SK-N-SH (cell line): ENCODE measurements at regions not wholly inside any gene's neighbourhood (a gene's known extent, or its start where the extent isn't known, plus 50 kb on each side); places are given as distances from the start of the nearest gene placed in this dataset.
A peak's percentile ranks its signal among the peaks of the same experiment; 100 is the strongest.

Source experiments
- CTCF ChIA-PET: fragments of 300-600, 350-600 bp; formaldehyde crosslinking; extraction: SDS; loops from one replicate; lab custom pipeline; 2021; lab: Yijun Ruan, JAX
- POLR2A ChIA-PET: fragments of 350-600 bp; sonication (Branson Sonifier 250); formaldehyde crosslinking; extraction: SDS; loops from one replicate; lab custom pipeline; 2020; ENCODE audit warnings: antibody characterized with exemption, inconsistent platforms; lab: Yijun Ruan, JAX
- DNase-seq: peaks from one replicate; pipeline ENCODE4 v3.0.0; 2012
- H2AFZ ChIP-seq: fragments of 200-600 bp; sonication (generic); 2 replicates; pipeline ENCODE4 v1.8.1; 2016; ENCODE audit warnings: antibody characterized with exemption, mild to moderate bottlenecking, low read depth
- H3F3A ChIP-seq: fragments of 200-600 bp; sonication (generic); replicated peaks from 2 replicates; pipeline ENCODE3; 2016; ENCODE audit warnings: antibody characterized with exemption, mild to moderate bottlenecking; ENCODE audit not compliant: insufficient read depth
- H3K27ac ChIP-seq, 2 experiments: fragments of 200-500 bp in 1 of 2; fragments of 200-600 bp in 1 of 2; sonication (Bioruptor generic) in 1 of 2; sonication (generic), shearing (Covaris generic) in 1 of 2; 2 replicates each; pipeline versions ENCODE4 v1.5.1 to v1.6.1; 2014 to 2016; ENCODE audit warnings: low read depth in 2 of 2, inconsistent platforms in 1 of 2, low read length in 1 of 2, mild to moderate bottlenecking in 1 of 2, mixed read lengths in 1 of 2
- H3K27me3 ChIP-seq: fragments of 200-600 bp; sonication (generic), shearing (Covaris generic); 2 replicates; pipeline ENCODE4 v1.6.1; 2016; ENCODE audit warnings: mixed run types; ENCODE audit not compliant: insufficient read depth
- H3K36me3 ChIP-seq, 2 experiments: fragments of 200-500 bp in 1 of 2; fragments of 200-600 bp in 1 of 2; sonication (Bioruptor generic) in 1 of 2; sonication (generic) in 1 of 2; replicated peaks in 1 of 2; 2 replicates each; pipeline versions ENCODE3 to v1.5.1; 2014 to 2016; ENCODE audit warnings: low read length in 1 of 2, mild to moderate bottlenecking in 1 of 2; ENCODE audit not compliant: insufficient read depth in 2 of 2, control insufficient read depth in 1 of 2
- H3K4me1 ChIP-seq, 2 experiments: fragments of 200-500 bp in 1 of 2; fragments of 200-600 bp in 1 of 2; sonication (Bioruptor generic) in 1 of 2; sonication (generic), shearing (Covaris generic) in 1 of 2; 2 replicates each; pipeline versions ENCODE4 v1.5.1 to v1.6.1; 2014 to 2016; ENCODE audit warnings: low read depth in 1 of 2, low read length in 1 of 2, mixed run types in 1 of 2; ENCODE audit not compliant: insufficient read depth in 2 of 2, control insufficient read depth in 1 of 2
- H3K4me2 ChIP-seq: fragments of 200-600 bp; sonication (generic), shearing (Covaris generic); 2 replicates; pipeline ENCODE4 v1.6.1; 2017; ENCODE audit warnings: mixed run types
- H3K4me3 ChIP-seq, 2 experiments: fragments of 200-500 bp in 1 of 2; fragments of 200-600 bp in 1 of 2; sonication (Bioruptor generic) in 1 of 2; sonication (generic), shearing (Covaris generic) in 1 of 2; 2 replicates each; pipeline versions ENCODE4 v1.5.1 to v1.8.1; 2014 to 2016; ENCODE audit warnings: low read depth in 2 of 2, inconsistent platforms in 1 of 2, low read length in 1 of 2, mild to moderate bottlenecking in 1 of 2, mixed read lengths in 1 of 2, moderate library complexity in 1 of 2
- H3K79me2 ChIP-seq: fragments of 200-600 bp; sonication (generic); 2 replicates; pipeline ENCODE4 v1.8.1; 2017; ENCODE audit warnings: mild to moderate bottlenecking; ENCODE audit not compliant: insufficient read depth
- H3K9ac ChIP-seq: fragments of 200-600 bp; sonication (generic); 2 replicates; pipeline ENCODE4 v1.6.1; 2017; ENCODE audit warnings: mixed run types
- H3K9me2 ChIP-seq: fragments of 200-600 bp; sonication (generic); 2 replicates; pipeline ENCODE4 v1.6.1; 2017; ENCODE audit warnings: mixed run types
- H3K9me3 ChIP-seq: fragments of 200-600 bp; sonication (generic); 2 replicates; pipeline ENCODE4 v1.6.1; 2017; ENCODE audit warnings: mixed run types, mild to moderate bottlenecking, moderate library complexity
- H4K20me1 ChIP-seq: fragments of 200-600 bp; sonication (generic); 2 replicates; pipeline ENCODE4 v1.6.1; 2017; ENCODE audit warnings: mild to moderate bottlenecking, mixed run types; ENCODE audit not compliant: insufficient read depth
- CHD2 ChIP-seq: fragments of 150-350 bp; IDR thresholded peaks from 2 replicates; pipeline ENCODE4 v1.6.1; 2018; ENCODE audit warnings: low read length; ENCODE audit not compliant: partially characterized antibody
- ELF1 ChIP-seq: IDR thresholded peaks from 2 replicates; pipeline ENCODE4 v1.4.0; 2012
- EZH2phosphoT487 ChIP-seq: fragments of 200-600 bp; sonication (generic); IDR thresholded peaks from 2 replicates; pipeline ENCODE4 v1.6.1; 2017; ENCODE audit warnings: low read depth, mixed run types, mild to moderate bottlenecking, antibody characterized with exemption, moderate library complexity, borderline replicate concordance
- FOSL2 ChIP-seq: IDR thresholded peaks from 2 replicates; pipeline ENCODE4 v1.4.0; 2012; ENCODE audit warnings: low read depth, mild to moderate bottlenecking, moderate library complexity, borderline replicate concordance
- FOXM1 ChIP-seq: IDR thresholded peaks from 2 replicates; pipeline ENCODE4 v1.4.0; 2012; ENCODE audit warnings: low read depth, mild to moderate bottlenecking
- GABPA ChIP-seq: IDR thresholded peaks from 2 replicates; pipeline ENCODE4 v1.4.0; 2012; ENCODE audit warnings: low read depth, mild to moderate bottlenecking
- GATA2 ChIP-seq: sonication (generic); formaldehyde crosslinking; IDR thresholded peaks from 2 replicates; pipeline ENCODE4 v1.5.0; 2020; ENCODE audit warnings: mild to moderate bottlenecking, missing genetic modification reagents
- MEF2A ChIP-seq: IDR thresholded peaks from 2 replicates; pipeline ENCODE4 v1.4.0; 2012; ENCODE audit warnings: low read depth, borderline replicate concordance
- MXI1 ChIP-seq: IDR thresholded peaks from 2 replicates; pipeline ENCODE4 v1.6.1; 2012; ENCODE audit warnings: mild to moderate bottlenecking, low read depth, low read length, improper control_type of control experiment
- NFIC ChIP-seq: IDR thresholded peaks from 2 replicates; pipeline ENCODE4 v1.4.0; 2012; ENCODE audit warnings: borderline replicate concordance
- POLR2AphosphoS5 ChIP-seq: IDR thresholded peaks from 2 replicates; pipeline ENCODE4 v1.6.1; 2012; ENCODE audit warnings: low read depth, low read length
- RAD21 ChIP-seq: IDR thresholded peaks from 2 replicates; pipeline ENCODE4 v1.6.1; 2012; ENCODE audit warnings: mild to moderate bottlenecking, low read length
- RCOR1 ChIP-seq: fragments of 150-350 bp; IDR thresholded peaks from 2 replicates; pipeline ENCODE4 v1.6.1; 2017; ENCODE audit warnings: antibody characterized with exemption, low read length
- RFX5 ChIP-seq: IDR thresholded peaks from 2 replicates; pipeline ENCODE4 v1.6.1; 2012; ENCODE audit warnings: mild to moderate bottlenecking, improper control_type of control experiment, low read length
- RXRA ChIP-seq: IDR thresholded peaks from 2 replicates; pipeline ENCODE4 v1.4.0; 2012; ENCODE audit warnings: low read depth, mild to moderate bottlenecking, borderline replicate concordance
- TCF12 ChIP-seq: IDR thresholded peaks from 2 replicates; pipeline ENCODE4 v1.4.0; 2012
- TF ChIP-seq, protein P1 (sequence below): IDR thresholded peaks from 2 replicates; pipeline ENCODE4 v1.6.1; 2012; ENCODE audit warnings: mild to moderate bottlenecking, low read depth, low read length, moderate library complexity
- TF ChIP-seq, protein P2 (sequence below): fragments of 150-350 bp; IDR thresholded peaks from 2 replicates; pipeline ENCODE4 v1.6.1; 2017; ENCODE audit warnings: antibody characterized with exemption, low read length, low read depth, borderline replicate concordance
- TF ChIP-seq, protein P3 (sequence below): IDR thresholded peaks from 2 replicates; pipeline ENCODE4 v1.4.0; 2012; ENCODE audit warnings: low read depth, borderline replicate concordance
- TF ChIP-seq, protein P4 (sequence below): IDR thresholded peaks from 2 replicates; pipeline ENCODE4; 2012
- TF ChIP-seq, protein P5 (sequence below): fragments of 200-600 bp; sonication (generic); IDR thresholded peaks from 2 replicates; pipeline ENCODE4 v1.6.1; 2017; ENCODE audit warnings: antibody characterized with exemption, mild to moderate bottlenecking, moderate library complexity

DNA sequence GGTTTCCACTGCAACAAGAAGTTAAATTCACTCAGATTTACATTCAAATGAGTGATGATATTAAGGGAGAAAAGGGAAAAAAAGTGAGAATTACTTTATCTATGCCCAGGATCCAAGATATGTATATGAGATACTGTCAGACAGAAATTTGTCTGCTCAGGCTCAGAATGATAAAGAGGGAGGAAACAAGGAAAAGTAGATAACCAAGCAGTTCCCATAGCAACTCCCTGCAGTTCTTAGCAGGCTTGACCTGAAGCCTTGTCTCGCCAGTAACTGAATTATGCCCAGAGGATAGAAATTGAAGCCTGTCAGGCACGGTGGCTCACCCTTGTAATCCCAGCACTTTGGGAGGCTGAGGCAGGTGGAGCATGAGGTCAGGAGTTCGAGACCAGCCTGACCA, 304.4 kb downstream of the TLE1 start (continued):
- TF ChIP-seq, protein P1, sequence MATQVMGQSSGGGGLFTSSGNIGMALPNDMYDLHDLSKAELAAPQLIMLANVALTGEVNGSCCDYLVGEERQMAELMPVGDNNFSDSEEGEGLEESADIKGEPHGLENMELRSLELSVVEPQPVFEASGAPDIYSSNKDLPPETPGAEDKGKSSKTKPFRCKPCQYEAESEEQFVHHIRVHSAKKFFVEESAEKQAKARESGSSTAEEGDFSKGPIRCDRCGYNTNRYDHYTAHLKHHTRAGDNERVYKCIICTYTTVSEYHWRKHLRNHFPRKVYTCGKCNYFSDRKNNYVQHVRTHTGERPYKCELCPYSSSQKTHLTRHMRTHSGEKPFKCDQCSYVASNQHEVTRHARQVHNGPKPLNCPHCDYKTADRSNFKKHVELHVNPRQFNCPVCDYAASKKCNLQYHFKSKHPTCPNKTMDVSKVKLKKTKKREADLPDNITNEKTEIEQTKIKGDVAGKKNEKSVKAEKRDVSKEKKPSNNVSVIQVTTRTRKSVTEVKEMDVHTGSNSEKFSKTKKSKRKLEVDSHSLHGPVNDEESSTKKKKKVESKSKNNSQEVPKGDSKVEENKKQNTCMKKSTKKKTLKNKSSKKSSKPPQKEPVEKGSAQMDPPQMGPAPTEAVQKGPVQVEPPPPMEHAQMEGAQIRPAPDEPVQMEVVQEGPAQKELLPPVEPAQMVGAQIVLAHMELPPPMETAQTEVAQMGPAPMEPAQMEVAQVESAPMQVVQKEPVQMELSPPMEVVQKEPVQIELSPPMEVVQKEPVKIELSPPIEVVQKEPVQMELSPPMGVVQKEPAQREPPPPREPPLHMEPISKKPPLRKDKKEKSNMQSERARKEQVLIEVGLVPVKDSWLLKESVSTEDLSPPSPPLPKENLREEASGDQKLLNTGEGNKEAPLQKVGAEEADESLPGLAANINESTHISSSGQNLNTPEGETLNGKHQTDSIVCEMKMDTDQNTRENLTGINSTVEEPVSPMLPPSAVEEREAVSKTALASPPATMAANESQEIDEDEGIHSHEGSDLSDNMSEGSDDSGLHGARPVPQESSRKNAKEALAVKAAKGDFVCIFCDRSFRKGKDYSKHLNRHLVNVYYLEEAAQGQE = no peak
- no peak for TF ChIP-seq FOXM1
- no peak for TF ChIP-seq FOSL2
- TF ChIP-seq, protein P2, sequence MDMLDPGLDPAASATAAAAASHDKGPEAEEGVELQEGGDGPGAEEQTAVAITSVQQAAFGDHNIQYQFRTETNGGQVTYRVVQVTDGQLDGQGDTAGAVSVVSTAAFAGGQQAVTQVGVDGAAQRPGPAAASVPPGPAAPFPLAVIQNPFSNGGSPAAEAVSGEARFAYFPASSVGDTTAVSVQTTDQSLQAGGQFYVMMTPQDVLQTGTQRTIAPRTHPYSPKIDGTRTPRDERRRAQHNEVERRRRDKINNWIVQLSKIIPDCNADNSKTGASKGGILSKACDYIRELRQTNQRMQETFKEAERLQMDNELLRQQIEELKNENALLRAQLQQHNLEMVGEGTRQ = no peak
- no peak for TF ChIP-seq GABPA
- peak; percentile 91 for TF ChIP-seq GATA2 (CRISPR knock-in tag)
- no peak for TF ChIP-seq EZH2phosphoT487
- TF ChIP-seq RAD21 = no peak

DNA sequence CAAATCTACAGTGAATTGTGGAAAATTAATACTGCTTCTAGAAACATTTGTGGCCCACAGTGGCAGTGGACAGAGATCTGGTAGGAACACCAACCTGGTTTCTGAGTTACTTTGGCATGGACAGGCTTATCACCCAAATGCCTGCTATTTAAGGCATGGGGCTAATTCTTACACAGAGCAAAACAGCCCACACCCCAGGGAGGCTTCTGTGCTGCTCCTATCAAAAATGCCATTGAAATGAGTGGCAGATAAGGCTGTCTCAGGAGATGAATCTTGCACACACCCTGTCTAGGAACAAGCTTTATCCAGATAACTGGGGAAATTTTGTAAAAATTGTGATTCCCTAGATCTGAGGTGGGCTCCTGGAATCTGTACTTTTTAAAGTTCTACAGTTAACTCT, 307.1 kb downstream of the TLE1 start:
- no peak for TF ChIP-seq RFX5
- TF ChIP-seq, protein P3, sequence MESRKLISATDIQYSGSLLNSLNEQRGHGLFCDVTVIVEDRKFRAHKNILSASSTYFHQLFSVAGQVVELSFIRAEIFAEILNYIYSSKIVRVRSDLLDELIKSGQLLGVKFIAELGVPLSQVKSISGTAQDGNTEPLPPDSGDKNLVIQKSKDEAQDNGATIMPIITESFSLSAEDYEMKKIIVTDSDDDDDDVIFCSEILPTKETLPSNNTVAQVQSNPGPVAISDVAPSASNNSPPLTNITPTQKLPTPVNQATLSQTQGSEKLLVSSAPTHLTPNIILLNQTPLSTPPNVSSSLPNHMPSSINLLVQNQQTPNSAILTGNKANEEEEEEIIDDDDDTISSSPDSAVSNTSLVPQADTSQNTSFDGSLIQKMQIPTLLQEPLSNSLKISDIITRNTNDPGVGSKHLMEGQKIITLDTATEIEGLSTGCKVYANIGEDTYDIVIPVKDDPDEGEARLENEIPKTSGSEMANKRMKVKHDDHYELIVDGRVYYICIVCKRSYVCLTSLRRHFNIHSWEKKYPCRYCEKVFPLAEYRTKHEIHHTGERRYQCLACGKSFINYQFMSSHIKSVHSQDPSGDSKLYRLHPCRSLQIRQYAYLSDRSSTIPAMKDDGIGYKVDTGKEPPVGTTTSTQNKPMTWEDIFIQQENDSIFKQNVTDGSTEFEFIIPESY = no peak
- no peak for TF ChIP-seq RAD21
- no peak for TF ChIP-seq CHD2
- no peak for TF ChIP-seq RCOR1
- no peak for TF ChIP-seq GATA2 (CRISPR knock-in tag)
- TF ChIP-seq, protein P4, sequence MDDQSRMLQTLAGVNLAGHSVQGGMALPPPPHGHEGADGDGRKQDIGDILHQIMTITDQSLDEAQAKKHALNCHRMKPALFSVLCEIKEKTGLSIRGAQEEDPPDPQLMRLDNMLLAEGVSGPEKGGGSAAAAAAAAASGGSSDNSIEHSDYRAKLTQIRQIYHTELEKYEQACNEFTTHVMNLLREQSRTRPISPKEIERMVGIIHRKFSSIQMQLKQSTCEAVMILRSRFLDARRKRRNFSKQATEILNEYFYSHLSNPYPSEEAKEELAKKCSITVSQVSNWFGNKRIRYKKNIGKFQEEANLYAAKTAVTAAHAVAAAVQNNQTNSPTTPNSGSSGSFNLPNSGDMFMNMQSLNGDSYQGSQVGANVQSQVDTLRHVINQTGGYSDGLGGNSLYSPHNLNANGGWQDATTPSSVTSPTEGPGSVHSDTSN = no peak
- TF ChIP-seq TCF12 = no peak
- TF ChIP-seq POLR2AphosphoS5 = no peak
- no peak for TF ChIP-seq RXRA
- TF ChIP-seq, protein P5, sequence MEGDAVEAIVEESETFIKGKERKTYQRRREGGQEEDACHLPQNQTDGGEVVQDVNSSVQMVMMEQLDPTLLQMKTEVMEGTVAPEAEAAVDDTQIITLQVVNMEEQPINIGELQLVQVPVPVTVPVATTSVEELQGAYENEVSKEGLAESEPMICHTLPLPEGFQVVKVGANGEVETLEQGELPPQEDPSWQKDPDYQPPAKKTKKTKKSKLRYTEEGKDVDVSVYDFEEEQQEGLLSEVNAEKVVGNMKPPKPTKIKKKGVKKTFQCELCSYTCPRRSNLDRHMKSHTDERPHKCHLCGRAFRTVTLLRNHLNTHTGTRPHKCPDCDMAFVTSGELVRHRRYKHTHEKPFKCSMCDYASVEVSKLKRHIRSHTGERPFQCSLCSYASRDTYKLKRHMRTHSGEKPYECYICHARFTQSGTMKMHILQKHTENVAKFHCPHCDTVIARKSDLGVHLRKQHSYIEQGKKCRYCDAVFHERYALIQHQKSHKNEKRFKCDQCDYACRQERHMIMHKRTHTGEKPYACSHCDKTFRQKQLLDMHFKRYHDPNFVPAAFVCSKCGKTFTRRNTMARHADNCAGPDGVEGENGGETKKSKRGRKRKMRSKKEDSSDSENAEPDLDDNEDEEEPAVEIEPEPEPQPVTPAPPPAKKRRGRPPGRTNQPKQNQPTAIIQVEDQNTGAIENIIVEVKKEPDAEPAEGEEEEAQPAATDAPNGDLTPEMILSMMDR = no peak
- no peak for TF ChIP-seq MXI1
- TF ChIP-seq MEF2A = no peak
- no peak for TF ChIP-seq NFIC
- no peak for TF ChIP-seq ELF1
- TF ChIP-seq GABPA = no peak
- TF ChIP-seq FOSL2 = no peak
- TF ChIP-seq, all 33 proteins: peak for 0
- Histone ChIP-seq H3K9me3 (no peaks in the 10 kb centered on the region), H3K9ac (no peak overlapping the region), H3K9me2 (no peaks in the 10 kb centered on the region), H4K20me1 (no peaks in the 10 kb centered on the region), H3K27ac (no peak overlapping the region), H3K79me2 (no peaks in the 10 kb centered on the region), H3K27me3 (no peaks in the 10 kb centered on the region), H3K4me2 (no peak overlapping the region), H3K4me1 (peaks cover 0 to 6% of the 10 kb centered on the region in 2 experiments; a peak in 1 of 4 replicates), H3K4me3 (no peak overlapping the region), H3F3A (no peaks in the 10 kb centered on the region), H3K36me3 (no peaks in the 10 kb centered on the region), H2AFZ (no peak overlapping the region)
- POLR2A ChIA-PET = no interaction called here
- CTCF ChIA-PET = no interaction called here
- no peak for DNase-seq
